VCaP (cell line): ENCODE measurements at regions not wholly inside any gene's neighbourhood (a gene's known extent, or its start where the extent isn't known, plus 50 kb on each side); places are given as distances from the start of the nearest gene placed in this dataset.

Experiments
- H3K27ac ChIP-seq: fragments of 450-650 bp; 2 replicates; pipeline ENCODE4 v1.5.1; 2017
- TF ChIP-seq, protein P1 (sequence below): fragments of 450-650 bp; conservative IDR thresholded peaks from 2 replicates; pipeline ENCODE4 v1.5.1; 2017; ENCODE audit warnings: mild to moderate bottlenecking, moderate library complexity

DNA sequence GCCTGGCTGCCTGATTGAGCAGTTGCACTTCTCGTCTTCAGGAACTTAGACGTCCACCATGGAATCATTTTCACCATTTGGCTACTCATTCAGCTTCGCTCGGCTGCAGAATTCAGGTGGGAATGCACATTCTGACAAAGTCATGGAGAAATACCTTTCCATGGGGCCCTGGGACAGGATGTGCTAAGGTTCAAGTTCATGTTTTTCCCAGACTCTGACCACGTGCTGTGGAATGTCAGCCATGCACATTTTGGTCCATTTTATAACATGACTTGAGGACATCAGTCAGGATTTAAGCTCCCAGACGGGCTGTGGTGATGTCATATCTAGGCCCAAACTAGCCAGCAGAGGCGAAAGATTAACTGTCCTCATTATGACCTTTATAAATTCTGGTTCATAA, 205.3 kb downstream of the TBXT start:
- TF ChIP-seq, protein P1, sequence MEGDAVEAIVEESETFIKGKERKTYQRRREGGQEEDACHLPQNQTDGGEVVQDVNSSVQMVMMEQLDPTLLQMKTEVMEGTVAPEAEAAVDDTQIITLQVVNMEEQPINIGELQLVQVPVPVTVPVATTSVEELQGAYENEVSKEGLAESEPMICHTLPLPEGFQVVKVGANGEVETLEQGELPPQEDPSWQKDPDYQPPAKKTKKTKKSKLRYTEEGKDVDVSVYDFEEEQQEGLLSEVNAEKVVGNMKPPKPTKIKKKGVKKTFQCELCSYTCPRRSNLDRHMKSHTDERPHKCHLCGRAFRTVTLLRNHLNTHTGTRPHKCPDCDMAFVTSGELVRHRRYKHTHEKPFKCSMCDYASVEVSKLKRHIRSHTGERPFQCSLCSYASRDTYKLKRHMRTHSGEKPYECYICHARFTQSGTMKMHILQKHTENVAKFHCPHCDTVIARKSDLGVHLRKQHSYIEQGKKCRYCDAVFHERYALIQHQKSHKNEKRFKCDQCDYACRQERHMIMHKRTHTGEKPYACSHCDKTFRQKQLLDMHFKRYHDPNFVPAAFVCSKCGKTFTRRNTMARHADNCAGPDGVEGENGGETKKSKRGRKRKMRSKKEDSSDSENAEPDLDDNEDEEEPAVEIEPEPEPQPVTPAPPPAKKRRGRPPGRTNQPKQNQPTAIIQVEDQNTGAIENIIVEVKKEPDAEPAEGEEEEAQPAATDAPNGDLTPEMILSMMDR = no peak
- no peak overlapping the region for H3K27ac ChIP-seq

DNA sequence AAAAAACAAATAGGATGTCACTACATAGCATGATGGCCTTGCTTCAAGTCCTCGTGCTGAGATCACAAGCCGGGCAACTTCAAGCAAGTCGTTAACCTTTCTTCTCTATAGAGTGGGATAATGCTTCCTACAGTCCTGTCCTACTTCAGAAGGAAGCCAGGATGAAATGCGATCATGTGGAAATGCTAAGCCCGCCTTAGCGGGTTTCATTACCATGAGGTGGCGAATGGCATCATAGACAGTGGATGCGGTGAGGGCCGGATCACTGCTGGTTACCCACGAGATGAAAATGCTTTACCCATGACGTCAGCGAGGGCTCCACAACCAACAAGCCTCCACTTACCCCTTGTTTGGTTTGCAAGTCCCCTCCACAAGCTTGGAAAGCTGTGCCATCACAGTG, 206.4 kb downstream of the TBXT start:
- TF ChIP-seq, protein P1 = no peak
- H3K27ac ChIP-seq = no peak overlapping the region

DNA sequence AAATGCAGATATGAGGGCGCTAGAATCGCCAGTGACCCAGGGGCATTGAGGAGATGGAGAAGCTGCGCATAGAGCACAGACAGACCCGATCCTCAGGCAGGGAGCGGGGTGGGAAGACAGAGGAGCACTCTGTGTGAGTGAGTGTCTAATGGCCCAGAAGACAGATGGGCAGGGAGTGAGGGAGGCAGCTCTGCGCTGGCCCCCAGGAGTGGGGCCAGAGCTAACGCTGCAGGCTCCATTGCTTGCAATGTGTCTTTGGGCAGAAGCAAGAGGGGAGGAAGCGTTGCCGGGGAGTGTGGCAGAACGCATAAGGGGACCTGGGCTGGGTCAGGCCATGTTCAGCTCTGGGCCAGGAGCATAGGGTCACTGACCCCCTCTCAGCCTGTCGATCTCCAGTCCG, 207.0 kb downstream of the TBXT start:
- TF ChIP-seq, protein P1 = no peak
- no peak overlapping the region for H3K27ac ChIP-seq

DNA sequence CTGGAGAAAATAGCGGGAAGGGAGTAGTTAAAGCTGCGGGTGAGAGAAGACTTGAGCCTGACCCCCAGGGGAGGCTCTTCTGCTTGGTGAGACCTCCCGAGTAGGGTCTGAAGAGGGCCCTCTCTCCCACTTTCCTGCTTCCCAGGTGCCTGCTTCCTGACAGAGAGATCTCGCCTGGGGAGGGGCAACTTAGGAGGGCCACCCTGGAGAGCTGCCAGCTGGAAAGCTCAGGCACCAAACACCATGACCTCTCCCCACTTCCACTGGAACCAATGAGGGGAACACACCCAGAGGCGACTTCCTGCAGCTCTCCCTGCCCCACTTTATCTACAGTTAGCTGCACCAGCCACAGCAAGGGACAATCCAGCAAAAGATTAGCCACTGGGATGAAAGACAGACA, 208.0 kb downstream of the TBXT start:
- TF ChIP-seq, protein P1 = no peak
- H3K27ac ChIP-seq = no peak overlapping the region

DNA sequence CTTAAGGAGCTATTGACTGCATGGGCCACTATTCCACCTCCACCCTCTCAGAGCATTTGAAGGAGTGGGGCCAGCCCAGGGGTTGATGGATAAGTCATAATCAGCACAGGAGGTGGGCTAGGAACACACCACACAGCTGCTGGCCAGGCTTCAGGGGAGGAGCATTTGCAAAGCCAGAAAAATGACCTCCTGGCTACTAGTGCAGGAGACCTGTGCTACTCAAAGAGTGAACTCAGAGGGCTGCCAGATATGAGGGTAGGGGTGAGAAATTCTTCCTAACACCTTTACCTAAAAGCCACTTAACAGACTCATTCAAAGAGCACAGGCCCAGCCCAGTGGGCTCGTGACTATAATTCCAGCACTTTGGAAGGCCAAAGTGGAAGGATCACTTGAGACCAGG, 210.8 kb downstream of the TBXT start:
- TF ChIP-seq, protein P1 = no peak

DNA sequence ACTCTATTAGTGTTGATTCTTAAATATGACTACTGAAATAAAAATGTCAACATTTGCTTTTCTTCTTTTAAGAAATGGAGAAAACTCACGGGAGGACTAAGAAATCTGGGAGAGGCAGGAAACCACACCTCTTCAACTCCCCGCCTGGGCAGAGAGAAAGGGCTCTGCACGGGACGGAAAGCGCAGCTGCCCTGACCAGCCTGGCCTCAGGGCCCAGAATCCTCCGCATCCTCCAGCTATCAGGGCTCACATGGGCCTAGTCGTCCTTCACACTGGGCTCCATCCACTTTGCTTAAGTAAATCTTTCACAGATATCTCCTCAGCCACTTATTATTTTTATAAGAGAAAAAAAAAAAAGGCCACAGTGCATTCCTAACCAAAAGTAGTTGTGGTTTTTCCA, 215.1 kb downstream of the TBXT start:
- TF ChIP-seq, protein P1 = no peak
- H3K27ac ChIP-seq = no peak overlapping the region

More for the DNA sequence above, 210.8 kb downstream of the TBXT start:
- no peak overlapping the region for H3K27ac ChIP-seq

DNA sequence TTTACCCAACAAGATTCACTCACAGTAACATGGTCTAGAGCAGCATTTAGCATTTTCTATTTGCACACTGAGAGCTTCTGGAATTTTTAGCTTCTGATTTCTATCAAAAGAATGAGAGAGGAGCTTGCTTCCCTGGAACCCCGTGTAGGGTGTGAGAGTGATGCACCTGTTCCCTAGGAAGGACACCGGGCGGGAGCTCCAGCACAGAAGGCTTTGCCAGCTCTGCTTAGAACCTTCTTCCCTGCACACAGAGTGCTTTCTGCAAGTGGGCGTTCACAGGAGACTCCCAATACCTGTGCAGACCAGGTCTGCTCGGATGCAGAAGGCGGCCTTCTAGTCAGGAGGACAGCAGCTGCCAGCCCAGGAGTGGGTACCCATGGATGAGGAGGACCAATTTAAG, 217.3 kb downstream of the TBXT start:
- TF ChIP-seq, protein P1 = no peak
- H3K27ac ChIP-seq = no peak overlapping the region

DNA sequence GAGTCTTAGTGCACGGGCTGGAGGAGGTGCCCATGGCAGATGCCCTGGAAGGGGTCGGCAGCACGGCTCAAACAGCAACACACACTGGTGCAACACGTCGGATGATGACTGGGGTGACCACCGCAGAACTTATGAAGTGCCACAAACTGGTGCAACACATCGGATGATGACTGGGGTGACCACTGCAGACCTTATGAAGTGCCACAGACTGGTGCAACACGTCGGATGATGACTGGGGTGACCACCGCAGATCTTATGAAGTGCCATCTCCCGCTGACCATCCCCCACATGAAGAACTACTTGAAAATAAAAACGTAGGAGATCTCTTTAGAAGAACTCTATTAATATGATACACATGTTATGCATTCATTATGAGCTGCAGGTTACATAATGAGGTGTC, 218.3 kb downstream of the TBXT start:
- TF ChIP-seq, protein P1 = no peak
- H3K27ac ChIP-seq = no peak overlapping the region
